ENCODE measurements at regions not wholly inside any gene's neighbourhood (a gene's known extent, or its start where the extent isn't known, plus 50 kb on each side); places are given as distances from the start of the nearest gene placed in this dataset.
"Not testable (repeated sequence)": the region's sequence is repeated elsewhere in the genome, so short reads cannot be mapped to it uniquely, and the experiment has no call there.

DNA sequence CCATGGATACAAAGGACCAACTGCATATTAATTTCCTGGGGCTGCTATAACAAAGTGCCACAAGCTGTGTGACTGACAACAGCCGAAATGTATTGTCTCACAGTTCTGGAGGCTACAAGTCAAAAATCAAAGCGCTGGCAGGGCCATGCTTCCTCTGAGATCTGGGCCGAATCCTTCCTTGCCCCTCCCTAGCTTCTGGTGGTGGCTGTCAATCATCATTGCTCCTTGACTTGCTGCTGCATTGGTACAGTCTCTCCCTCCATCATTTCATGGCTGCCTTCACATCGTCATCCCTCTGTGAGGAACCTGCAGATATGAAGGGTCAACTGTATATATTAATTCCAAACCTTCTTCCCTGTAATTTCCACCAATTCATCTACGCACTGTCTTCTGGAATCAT is 118.3 kb downstream of the EXOC5 start:
- Mint-ChIP-seq H3K4me3 (ENCODE audit: low read depth) (no peak overlapping the region), H3K4me1 (ENCODE audit: low read depth) (no peaks in the 10 kb centered on the region), H3K27ac (no peak overlapping the region), H3K9me3 (no peaks in the 10 kb centered on the region), H3K27me3 (ENCODE audit: low read depth) (no peaks in the 10 kb centered on the region), H3K36me3 (ENCODE audit: low read depth) (no peaks in the 10 kb centered on the region)
- intact Hi-C loops (cut with micrococcal nuclease) = no loop called here
- no peak for DNase-seq (ENCODE audit: low spot score)

GRCh38 chr14:57139173-57139572 is 129.5 kb downstream of the EXOC5 start:
- intact Hi-C loops (cut with micrococcal nuclease) = no loop called here
- no peak for DNase-seq (ENCODE audit: low spot score)
- Mint-ChIP-seq H3K27ac (no peak overlapping the region), H3K4me3 (ENCODE audit: low read depth) (no peak overlapping the region), H3K36me3 (ENCODE audit: low read depth) (no peaks in the 10 kb centered on the region), H3K4me1 (ENCODE audit: low read depth) (no peaks in the 10 kb centered on the region), H3K27me3 (ENCODE audit: low read depth) (no peaks in the 10 kb centered on the region), H3K9me3 (peaks cover 4% of the 10 kb centered on the region)

DNA sequence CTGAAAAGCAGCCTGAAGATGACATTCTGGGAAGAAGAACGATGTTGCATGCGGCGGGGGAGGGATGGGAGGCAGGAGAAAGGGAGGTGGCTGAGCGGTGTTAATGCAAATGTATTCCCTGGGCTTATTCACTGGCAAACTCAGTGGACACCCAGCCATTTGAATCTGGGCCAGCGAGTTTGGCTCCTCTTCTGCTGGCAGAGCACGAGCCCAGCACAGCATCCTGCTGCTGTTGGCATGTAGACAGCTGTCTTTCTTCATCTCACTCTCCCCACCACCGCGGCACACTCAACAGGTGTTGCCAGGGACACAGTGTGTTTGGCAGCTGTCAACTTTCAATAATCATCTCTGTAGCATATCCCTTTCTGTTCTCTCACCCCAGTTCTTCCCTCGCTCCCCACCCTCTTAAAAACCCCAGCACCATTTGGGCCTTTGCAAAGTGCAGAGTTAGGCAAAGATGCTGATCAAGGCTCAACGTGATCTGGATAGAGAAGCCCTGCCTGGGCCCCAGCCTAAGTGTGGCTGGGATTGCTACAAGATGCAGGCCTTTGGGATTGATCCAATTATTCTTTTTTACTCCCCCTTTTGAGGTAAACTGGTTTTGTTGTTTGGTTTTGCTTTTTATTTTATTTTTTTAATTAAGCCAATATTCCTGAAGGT is 131.9 kb downstream of the EXOC5 start:
- peaks cover 4% of the 10 kb centered on the region for H3K9me3 Mint-ChIP-seq
- no peak for DNase-seq (ENCODE audit: low spot score)
- H3K4me3 Mint-ChIP-seq (ENCODE audit: low read depth) = no peak overlapping the region
- H3K36me3 Mint-ChIP-seq (ENCODE audit: low read depth) = no peaks in the 10 kb centered on the region
- no peaks in the 10 kb centered on the region for H3K4me1 Mint-ChIP-seq (ENCODE audit: low read depth)
- H3K27me3 Mint-ChIP-seq (ENCODE audit: low read depth) = no peaks in the 10 kb centered on the region
- intact Hi-C loops (cut with micrococcal nuclease) = no loop called here
- H3K27ac Mint-ChIP-seq = no peak overlapping the region

DNA sequence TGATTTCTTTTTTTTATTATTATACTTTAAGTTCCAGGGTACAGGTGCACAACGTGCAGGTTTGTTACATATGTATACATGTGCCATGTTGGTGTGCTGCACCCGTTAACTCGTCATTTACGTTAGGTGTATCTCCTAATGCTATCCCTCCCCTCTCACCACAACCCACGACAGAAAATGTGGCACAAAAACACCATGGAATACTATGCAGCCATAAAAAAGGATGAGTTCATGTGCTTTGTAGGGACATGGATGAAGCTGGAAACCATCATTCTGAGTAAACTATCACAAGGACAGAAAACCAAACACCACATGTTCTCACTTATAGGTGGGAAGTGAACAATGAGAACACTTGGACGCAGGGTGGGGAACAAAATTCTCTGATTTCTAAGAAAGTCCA is 140.9 kb downstream of the EXOC5 start:
- DNase-seq (ENCODE audit: low spot score); H3K4me1 Mint-ChIP-seq (ENCODE audit: low read depth); H3K27ac Mint-ChIP-seq; H3K27me3 Mint-ChIP-seq (ENCODE audit: low read depth); H3K36me3 Mint-ChIP-seq (ENCODE audit: low read depth); H3K4me3 Mint-ChIP-seq (ENCODE audit: low read depth); intact Hi-C loops (cut with micrococcal nuclease); H3K9me3 Mint-ChIP-seq: not testable (repeated sequence)

DNA sequence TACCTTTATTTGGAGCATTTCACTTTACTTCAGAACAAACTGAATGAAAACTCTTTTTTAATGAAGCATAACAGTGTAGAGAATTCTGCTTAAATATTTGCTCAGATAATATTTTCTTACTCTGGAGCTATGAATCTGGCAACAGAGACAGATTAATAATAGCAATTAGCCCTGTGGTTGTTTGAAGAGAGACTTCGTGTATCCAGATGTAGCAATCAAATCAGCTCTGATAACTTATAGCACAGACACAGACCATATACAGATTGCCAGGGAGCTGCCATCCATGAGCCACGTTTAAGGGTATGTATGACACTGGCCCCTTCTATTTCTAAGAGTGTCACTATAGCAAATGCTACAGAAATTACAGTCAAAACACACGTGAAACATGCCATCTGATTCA is 146.6 kb downstream of the EXOC5 start:
- no peaks in the 10 kb centered on the region for H3K4me1 Mint-ChIP-seq (ENCODE audit: low read depth)
- H3K36me3 Mint-ChIP-seq (ENCODE audit: low read depth) = no peaks in the 10 kb centered on the region
- H3K27me3 Mint-ChIP-seq (ENCODE audit: low read depth) = no peaks in the 10 kb centered on the region
- H3K9me3 Mint-ChIP-seq = no peaks in the 10 kb centered on the region
- intact Hi-C loops (cut with micrococcal nuclease) = no loop called here
- no peak overlapping the region for H3K4me3 Mint-ChIP-seq (ENCODE audit: low read depth)
- no peak for DNase-seq (ENCODE audit: low spot score)
- no peak overlapping the region for H3K27ac Mint-ChIP-seq

GRCh38 chr14:57112072-57112807 is 156.5 kb downstream of the EXOC5 start:
- H3K27me3 Mint-ChIP-seq (ENCODE audit: low read depth); intact Hi-C loops (cut with micrococcal nuclease); H3K4me1 Mint-ChIP-seq (ENCODE audit: low read depth); DNase-seq (ENCODE audit: low spot score); H3K4me3 Mint-ChIP-seq (ENCODE audit: low read depth); H3K27ac Mint-ChIP-seq; H3K36me3 Mint-ChIP-seq (ENCODE audit: low read depth): not testable (repeated sequence)
- H3K9me3 Mint-ChIP-seq = peaks cover 16% of the 10 kb centered on the region

GRCh38 chr14:57110411-57110810 is 158.3 kb downstream of the EXOC5 start:
- H3K27me3 Mint-ChIP-seq (ENCODE audit: low read depth); H3K4me3 Mint-ChIP-seq (ENCODE audit: low read depth); H3K4me1 Mint-ChIP-seq (ENCODE audit: low read depth); H3K36me3 Mint-ChIP-seq (ENCODE audit: low read depth); H3K27ac Mint-ChIP-seq; DNase-seq (ENCODE audit: low spot score); intact Hi-C loops (cut with micrococcal nuclease): not testable (repeated sequence)
- H3K9me3 Mint-ChIP-seq = peaks cover 16% of the 10 kb centered on the region

- no peak for DNase-seq (ENCODE audit: low spot score)
- H3K9me3 Mint-ChIP-seq = no peaks in the 10 kb centered on the region
- no peak overlapping the region for H3K27ac Mint-ChIP-seq
- H3K4me1 Mint-ChIP-seq (ENCODE audit: low read depth) = no peaks in the 10 kb centered on the region
- intact Hi-C loops (cut with micrococcal nuclease) = no loop called here
- H3K36me3 Mint-ChIP-seq (ENCODE audit: low read depth) = no peaks in the 10 kb centered on the region
- H3K27me3 Mint-ChIP-seq (ENCODE audit: low read depth) = no peaks in the 10 kb centered on the region
- no peak overlapping the region for H3K4me3 Mint-ChIP-seq (ENCODE audit: low read depth)
Observed at GRCh38 chr14:57091030-57091608, 177.6 kb downstream of the EXOC5 start.

DNA sequence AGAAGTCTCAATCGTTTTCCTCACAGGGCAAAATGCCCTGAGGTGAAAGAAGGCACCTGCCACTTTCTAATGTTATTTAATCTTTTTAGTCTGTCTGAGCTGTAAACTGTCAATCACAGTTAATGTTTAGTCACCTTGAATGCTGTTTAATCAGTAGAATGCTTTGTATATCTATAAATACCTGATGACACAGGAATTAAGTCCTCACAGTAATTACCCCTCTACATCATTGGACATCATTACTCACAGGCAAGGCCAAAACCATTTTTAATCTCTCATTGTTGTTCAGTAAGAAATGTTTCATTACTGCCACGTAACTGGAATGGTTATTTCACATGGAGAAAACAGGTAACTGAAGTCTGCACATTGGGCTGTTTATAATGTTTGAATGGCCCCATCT is 178.8 kb downstream of the EXOC5 start:
- Mint-ChIP-seq H3K27me3 (ENCODE audit: low read depth) (no peaks in the 10 kb centered on the region), H3K4me1 (ENCODE audit: low read depth) (no peaks in the 10 kb centered on the region), H3K4me3 (ENCODE audit: low read depth) (no peak overlapping the region), H3K27ac (no peak overlapping the region), H3K36me3 (ENCODE audit: low read depth) (no peaks in the 10 kb centered on the region), H3K9me3 (no peaks in the 10 kb centered on the region)
- intact Hi-C loops (cut with micrococcal nuclease) = no loop called here
- no peak for DNase-seq (ENCODE audit: low spot score)

DNA sequence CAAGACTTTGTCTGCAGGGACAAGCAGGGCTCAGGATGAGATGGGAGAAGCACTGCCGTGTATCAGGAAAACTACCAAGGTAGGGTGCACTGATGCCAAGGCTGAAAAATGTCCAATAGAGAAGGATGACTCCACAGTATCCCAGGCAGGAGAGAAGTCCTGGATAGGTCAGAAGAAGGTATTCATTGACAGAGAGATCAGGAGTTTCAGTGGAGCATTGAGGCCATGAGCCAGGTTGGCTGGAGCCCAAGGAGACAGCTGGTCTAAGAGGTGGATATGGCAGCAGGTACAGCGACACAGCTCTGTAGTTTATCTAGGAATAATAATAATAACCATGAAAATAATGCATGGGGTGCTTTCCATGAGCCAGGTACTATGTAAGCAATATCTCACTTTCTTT is 180.9 kb downstream of the EXOC5 start:
- DNase-seq (ENCODE audit: low spot score) = no peak
- Mint-ChIP-seq H3K4me1 (ENCODE audit: low read depth) (no peaks in the 10 kb centered on the region), H3K4me3 (ENCODE audit: low read depth) (no peak overlapping the region), H3K9me3 (no peaks in the 10 kb centered on the region), H3K27ac (no peak overlapping the region), H3K27me3 (ENCODE audit: low read depth) (no peaks in the 10 kb centered on the region), H3K36me3 (ENCODE audit: low read depth) (no peaks in the 10 kb centered on the region)
- intact Hi-C loops (cut with micrococcal nuclease) = no loop called here

DNA sequence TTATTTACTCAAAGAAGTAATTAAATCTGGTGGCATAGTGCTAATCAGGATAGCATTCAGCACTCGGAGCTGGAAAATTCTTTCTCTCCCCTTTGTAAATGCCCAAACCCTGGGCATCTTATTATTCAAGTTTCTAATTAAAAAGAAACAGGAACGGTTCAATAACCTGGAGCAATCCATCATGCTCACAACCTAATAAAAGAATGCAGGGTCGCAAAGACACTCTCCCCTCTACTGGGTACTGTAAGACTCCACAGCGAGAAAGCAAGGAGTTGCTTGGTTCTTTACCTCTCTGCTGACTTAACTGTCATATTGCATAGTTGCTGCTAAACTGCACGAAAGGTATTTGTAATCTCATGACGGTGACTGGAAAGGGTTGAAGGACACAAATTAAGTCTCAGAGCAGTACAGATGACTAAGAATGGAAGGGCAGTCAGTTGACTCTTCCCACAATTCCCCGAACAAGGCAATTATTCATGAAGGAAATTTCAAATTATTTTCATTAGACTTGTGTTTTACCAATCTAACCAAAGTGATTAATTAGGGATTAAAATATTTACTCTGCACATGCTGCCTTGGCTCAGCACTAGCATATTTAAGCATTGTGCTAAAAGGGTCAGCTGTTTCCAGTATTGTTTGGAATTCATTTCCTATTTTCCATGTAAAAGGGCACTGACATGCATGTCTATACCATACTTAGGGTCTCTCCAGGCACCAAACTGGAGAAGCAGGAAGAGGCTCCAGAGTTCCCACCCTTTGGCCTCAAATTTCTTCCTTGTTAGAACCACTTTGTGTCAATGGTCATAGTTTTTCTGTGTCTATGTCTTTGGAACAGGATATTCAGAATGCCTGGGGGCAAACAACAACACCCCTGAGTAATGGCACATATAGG is 182.2 kb downstream of the EXOC5 start:
- intact Hi-C loops (cut with micrococcal nuclease) = no loop called here
- H3K36me3 Mint-ChIP-seq (ENCODE audit: low read depth) = no peaks in the 10 kb centered on the region
- H3K4me1 Mint-ChIP-seq (ENCODE audit: low read depth) = no peaks in the 10 kb centered on the region
- no peak for DNase-seq (ENCODE audit: low spot score)
- no peaks in the 10 kb centered on the region for H3K27me3 Mint-ChIP-seq (ENCODE audit: low read depth)
- H3K27ac Mint-ChIP-seq = no peak overlapping the region
- H3K4me3 Mint-ChIP-seq (ENCODE audit: low read depth) = no peak overlapping the region
- no peaks in the 10 kb centered on the region for H3K9me3 Mint-ChIP-seq

- Mint-ChIP-seq H3K36me3 (ENCODE audit: low read depth) (no peaks in the 10 kb centered on the region), H3K4me1 (ENCODE audit: low read depth) (no peaks in the 10 kb centered on the region), H3K27ac (no peak overlapping the region), H3K4me3 (ENCODE audit: low read depth) (no peak overlapping the region), H3K27me3 (ENCODE audit: low read depth) (no peaks in the 10 kb centered on the region), H3K9me3 (no peaks in the 10 kb centered on the region)
- DNase-seq (ENCODE audit: low spot score) = no peak
- intact Hi-C loops (cut with micrococcal nuclease) = no loop called here
Observed at GRCh38 chr14:57085801-57086200, 182.9 kb downstream of the EXOC5 start.

DNA sequence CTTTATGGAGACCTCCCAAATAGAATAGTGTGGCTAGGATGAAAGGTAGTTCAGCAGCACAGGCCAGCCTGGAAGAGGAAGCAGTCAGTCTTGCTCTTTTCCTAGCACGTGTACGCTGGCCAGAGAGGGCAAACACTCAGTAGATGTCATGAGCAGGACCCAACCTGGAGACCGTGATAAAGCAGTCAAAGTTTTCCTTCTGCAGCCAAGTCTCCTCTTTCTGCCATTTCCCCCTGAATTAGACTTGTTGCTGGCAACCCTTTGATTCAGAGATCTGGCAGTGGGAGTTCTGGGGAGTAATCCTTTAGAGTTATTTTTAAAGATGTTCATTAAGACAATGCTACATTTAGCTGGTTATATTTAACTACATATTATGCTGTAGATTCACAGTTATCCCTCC is 183.7 kb downstream of the EXOC5 start:
- no peaks in the 10 kb centered on the region for H3K36me3 Mint-ChIP-seq (ENCODE audit: low read depth)
- no peak overlapping the region for H3K4me3 Mint-ChIP-seq (ENCODE audit: low read depth)
- H3K9me3 Mint-ChIP-seq = no peaks in the 10 kb centered on the region
- H3K27me3 Mint-ChIP-seq (ENCODE audit: low read depth) = no peaks in the 10 kb centered on the region
- H3K4me1 Mint-ChIP-seq (ENCODE audit: low read depth) = no peaks in the 10 kb centered on the region
- no peak overlapping the region for H3K27ac Mint-ChIP-seq
- DNase-seq (ENCODE audit: low spot score) = no peak
- intact Hi-C loops (cut with micrococcal nuclease) = no loop called here
